Dermis microvascular lymphatic vessel endothelial cell (primary cell): ENCODE measurements at regions not wholly inside any gene's neighbourhood (a gene's known extent, or its start where the extent isn't known, plus 50 kb on each side); places are given as distances from the start of the nearest gene placed in this dataset.
"Not testable (repeated sequence)": the region's sequence is repeated elsewhere in the genome, so short reads cannot be mapped to it uniquely, and the experiment has no call there.

Experiments used
- DNase-seq, 2 donors: peaks; one replicate each; pipeline versions ENCODE4 v3.0.0 to v3.0.0-alpha.2; 2010; ENCODE audit warnings: low read depth in 2 of 2

DNA sequence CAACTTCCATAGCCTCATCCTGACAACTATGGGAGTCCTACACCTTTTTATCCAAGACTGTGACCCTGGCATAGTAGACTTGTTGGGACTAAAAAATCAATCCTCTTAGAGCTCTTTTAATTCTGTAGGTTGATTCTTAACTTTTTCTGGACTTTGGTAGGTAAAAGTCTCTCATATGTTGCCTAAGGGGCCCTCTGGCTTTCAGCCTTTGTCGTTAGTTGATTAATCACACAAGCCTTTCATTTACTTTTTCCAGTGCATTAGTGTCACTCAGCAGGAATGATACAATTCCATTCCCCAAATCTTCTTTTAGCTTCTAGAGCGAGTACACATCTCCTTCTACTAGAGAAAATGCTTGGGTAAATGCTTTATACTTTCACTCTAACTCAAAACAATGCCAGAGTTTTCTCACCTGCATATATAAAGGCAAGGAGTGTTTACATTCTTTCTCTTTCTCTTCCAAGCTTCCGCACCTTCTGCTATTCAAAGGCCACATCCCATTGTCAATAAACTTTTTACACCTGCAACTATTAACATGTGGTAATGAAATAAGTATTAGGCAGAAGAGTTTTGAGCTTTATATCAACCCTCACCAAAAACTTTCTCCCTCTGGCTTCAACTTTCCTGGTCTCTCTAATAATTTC lies 516.6 kb downstream of the FAM181B start:
- DNase-seq = no peak

DNA sequence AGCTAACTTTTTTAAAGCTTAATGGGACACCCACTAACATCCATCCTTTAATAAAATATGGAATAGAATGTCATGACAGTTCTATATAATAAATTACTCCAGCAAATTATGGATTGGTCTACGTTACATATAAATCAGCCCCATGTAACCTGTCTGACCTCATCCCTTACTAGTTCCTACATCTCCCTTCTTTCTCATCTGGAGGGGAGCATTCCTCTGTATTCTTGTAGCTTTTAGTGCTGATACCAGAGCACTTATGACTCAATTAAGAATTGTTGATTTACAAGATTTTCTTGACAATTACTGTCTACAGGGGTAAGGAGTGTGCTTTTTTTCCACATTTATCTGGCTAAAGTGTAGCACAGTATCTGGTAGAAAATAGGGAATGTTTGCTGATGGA lies 523.7 kb downstream of the FAM181B start:
- DNase-seq = no peak

- DNase-seq = no peak
Measured at GRCh38 chr11:82195283-82195682, 538.4 kb downstream of the FAM181B start.

DNA sequence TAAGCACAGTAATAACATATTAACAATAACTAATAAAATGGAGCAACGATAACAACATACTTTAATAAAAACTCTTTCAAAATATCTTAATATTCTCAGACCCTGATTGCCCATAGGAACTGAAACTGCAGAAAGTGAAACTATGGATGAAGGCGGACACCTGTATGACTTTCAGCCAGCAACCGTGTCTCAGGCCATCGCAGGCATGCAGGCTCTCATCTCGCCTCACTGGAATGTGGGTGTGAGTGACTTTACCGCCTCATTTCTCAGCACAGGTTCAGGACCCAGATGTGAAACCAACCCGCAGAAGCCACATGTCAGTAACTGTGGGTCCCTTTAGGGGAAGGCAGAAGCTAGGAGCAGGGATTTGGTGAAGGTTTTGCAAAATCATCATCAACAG lies 539.1 kb downstream of the FAM181B start:
- no peak for DNase-seq

- DNase-seq = no peak
Measured at GRCh38 chr11:82191695-82192094, 542.0 kb downstream of the FAM181B start.

GRCh38 chr11:82185925-82186324 lies 547.7 kb downstream of the FAM181B start:
- DNase-seq = no peak

DNA sequence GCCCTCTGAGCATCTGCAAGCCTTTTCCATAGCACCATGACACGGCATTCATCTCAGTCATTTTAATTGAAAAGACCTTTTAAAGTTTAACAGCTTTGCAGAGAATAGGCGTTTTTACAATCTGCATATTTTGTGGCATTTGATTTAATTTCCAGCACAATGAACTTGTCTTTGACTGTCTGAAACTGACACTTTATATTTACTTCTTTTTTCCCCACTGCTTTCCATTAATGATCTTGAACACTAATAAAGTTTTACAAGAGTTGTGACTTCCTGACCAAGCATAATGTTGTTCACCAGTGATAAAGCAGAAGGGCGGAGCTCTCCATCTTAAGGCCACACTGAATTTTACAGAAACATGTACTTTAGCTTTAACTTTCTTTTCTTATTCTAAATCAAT lies 548.7 kb downstream of the FAM181B start:
- no peak for DNase-seq

- no peak for DNase-seq
Measured at GRCh38 chr11:82183346-82183745, 550.3 kb downstream of the FAM181B start.

GRCh38 chr11:82182697-82183096 lies 551.0 kb downstream of the FAM181B start:
- not testable (repeated sequence) for DNase-seq

- not testable (repeated sequence) for DNase-seq
Measured at GRCh38 chr11:82181796-82182195, 551.9 kb downstream of the FAM181B start.

GRCh38 chr11:82176945-82177344 lies 556.7 kb downstream of the FAM181B start:
- DNase-seq = no peak

GRCh38 chr11:82176365-82176764 lies 557.3 kb downstream of the FAM181B start:
- DNase-seq = no peak

DNA sequence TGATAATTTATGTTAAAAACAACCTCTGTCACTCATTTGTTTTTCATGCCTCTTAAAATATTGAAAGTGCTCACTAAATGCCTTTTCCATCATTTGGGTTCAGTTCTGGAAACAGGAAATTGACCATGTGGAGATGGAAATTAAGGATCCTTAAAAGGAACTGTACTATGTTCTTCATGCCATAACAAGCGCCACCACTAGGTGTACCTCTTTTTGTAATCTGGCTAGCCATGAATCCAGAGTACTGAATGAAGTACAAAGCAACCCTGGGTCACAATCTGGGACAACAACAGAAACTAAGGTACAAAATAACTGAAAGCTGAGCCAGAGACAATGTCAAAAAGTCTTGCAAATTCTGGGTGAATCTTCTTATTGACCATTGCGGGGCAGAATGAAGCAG lies 559.1 kb downstream of the FAM181B start:
- no peak for DNase-seq

GRCh38 chr11:82146789-82147188 lies 586.9 kb downstream of the FAM181B start:
- no peak for DNase-seq

DNA sequence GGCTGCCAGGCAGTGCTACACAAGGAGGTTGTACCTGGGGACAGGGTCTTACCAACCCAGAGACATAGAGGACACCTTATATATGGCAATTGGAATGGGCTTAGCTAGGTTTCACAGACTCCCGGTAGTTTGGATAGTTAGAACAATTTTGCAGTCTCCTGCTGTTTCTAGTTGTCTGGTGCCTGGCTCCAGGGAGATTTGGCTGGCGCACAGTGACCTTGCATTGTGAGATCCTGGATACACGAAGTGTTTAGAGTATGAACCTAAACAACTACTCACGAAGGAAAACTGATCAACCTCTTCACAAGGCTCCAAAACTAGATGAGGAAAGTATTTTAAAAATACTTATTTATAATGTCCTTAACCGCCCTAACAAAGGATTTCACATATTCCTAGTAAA lies 614.7 kb downstream of the FAM181B start:
- DNase-seq = no peak

DNA sequence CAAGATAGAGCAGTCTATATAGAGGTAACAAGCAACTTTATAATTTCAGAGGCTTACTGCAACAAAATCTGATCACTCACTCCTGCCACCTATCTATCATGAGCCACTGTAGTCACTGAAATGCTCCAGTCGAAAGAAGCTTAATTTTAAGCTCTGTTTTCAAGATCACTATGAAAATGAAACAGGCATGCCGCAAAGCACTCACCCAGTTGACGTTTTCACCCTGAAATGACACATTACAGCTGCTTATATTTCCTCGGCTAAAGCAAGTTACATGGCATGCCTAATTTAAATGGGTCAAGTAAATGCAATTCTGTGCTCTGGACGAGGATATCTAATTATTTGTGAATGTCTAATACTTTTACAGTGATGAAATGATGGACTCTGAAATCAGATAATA lies 616.3 kb downstream of the FAM181B start:
- DNase-seq = no peak

DNA sequence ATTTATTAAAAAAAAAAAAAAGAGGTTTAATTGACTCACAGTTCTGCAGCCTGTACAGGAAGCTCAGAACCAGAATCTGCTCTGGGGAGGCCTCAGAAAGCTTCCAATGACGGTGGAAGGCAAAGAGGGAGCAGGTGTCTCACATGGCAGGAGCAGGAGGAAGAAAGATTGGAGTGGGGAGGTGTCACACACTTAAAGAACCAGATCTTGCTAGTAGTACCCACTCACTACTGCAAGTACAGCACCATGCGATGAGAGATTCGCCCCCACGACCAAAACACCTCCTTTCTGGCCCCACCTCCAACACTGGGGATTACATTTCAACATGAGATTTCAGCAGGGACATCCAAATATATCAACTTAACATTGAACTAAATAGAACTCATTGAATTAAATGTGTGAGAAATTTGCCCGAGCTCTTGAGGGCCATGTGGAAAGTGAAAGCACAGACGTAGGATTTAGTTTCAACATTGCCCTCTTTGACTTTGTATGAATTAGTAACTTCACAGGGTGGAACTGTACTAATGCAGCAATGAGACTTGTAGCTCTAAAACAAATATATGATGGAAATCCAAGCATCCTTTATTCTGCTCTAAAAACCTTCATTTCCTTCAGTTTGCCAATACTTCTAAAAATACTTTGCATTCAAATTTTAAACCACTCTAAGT lies 628.2 kb downstream of the FAM181B start:
- DNase-seq = no peak

- DNase-seq = no peak
Measured at GRCh38 chr11:82092904-82093303, 640.8 kb downstream of the FAM181B start.

GRCh38 chr11:82089426-82089825 lies 644.2 kb downstream of the FAM181B start:
- no peak for DNase-seq

DNA sequence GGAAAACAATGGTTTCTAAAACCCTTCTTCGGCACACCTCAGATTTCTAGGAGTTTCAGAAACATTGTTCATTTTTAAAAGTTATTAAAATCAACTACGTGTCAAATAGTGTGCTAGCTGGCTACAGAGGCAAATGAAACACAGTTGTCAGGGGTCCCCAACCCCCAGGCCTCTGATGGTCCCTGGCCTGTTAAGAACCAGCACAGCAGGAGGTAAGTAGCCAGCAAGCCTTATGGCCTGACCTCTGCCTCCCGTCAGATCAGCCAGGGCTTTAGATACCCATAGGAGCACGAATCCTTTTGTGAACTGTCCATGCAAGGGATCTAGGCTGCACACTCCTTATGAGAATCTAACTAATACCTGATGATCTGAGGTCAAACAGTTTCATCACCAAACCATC lies 648.2 kb downstream of the FAM181B start:
- DNase-seq = no peak

DNA sequence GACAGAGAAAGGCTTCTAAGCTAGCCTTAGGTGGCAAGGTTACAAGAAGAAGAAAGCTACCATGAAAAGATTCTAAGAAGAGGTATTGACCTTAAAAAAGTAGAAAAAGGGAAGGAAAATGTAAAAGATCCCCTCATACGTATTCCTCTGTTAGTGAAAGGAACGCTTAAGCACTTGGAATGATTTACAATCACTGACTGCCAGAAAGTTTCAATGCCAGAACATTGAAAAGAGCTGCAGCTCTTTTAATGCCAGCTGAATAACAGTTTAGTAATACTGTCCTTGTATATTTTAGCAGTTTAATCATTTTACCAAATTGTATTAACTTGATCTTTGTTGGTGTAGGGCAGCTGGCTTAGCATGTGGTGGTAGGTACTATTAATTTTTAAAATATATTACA lies 650.7 kb downstream of the FAM181B start:
- no peak for DNase-seq

- no peak for DNase-seq
Measured at GRCh38 chr11:82080160-82080559, 653.5 kb downstream of the FAM181B start.

DNA sequence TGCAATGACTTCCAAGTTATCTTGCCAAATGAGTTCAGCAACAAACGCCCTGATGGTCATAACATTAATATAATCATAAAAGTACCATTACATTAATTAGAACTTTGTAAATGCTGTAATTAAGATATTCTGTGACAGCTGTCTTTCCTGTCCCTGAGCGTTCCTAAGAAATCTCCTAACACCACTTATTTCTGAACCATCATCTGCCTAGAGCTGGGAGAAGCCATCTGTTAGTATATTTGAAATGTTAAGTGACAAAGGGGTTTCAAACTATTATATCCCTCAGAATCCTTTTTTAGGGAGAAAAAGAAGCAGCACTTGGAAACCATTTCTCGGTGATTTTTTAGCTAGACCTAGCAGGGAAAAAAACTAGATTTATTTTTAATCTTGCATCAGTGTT lies 657.5 kb downstream of the FAM181B start:
- no peak for DNase-seq

DNA sequence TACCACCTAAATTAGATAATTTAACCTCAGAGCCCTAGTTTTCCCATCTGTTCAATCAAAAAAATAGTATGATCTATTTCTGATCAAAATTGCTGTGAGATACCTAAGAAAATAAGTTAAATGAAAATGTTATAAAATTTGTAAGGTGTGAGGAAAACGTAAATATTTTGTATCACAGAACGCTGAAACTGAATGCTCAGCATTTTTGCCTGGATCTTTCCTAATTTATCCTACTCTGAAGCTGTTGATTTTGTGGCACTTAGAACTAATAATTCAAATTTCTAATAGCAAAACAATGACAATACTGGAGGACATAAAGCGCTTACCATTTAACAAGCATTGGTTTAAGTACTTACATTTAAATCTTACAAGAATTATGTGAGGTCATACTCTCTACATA lies 674.2 kb downstream of the FAM181B start:
- no peak for DNase-seq
